HG03378 (cell line): ENCODE measurements at regions not wholly inside any gene's neighbourhood (a gene's known extent, or its start where the extent isn't known, plus 50 kb on each side); places are given as distances from the start of the nearest gene placed in this dataset.

Experiments used
- ATAC-seq: cut with Tn5 transposase; IDR thresholded peaks from one replicate; pipeline ENCODE4 v1.9.1; 2021; ENCODE audit warnings: mild to moderate bottlenecking, moderate library complexity; ENCODE audit not compliant: unreplicated experiment

DNA sequence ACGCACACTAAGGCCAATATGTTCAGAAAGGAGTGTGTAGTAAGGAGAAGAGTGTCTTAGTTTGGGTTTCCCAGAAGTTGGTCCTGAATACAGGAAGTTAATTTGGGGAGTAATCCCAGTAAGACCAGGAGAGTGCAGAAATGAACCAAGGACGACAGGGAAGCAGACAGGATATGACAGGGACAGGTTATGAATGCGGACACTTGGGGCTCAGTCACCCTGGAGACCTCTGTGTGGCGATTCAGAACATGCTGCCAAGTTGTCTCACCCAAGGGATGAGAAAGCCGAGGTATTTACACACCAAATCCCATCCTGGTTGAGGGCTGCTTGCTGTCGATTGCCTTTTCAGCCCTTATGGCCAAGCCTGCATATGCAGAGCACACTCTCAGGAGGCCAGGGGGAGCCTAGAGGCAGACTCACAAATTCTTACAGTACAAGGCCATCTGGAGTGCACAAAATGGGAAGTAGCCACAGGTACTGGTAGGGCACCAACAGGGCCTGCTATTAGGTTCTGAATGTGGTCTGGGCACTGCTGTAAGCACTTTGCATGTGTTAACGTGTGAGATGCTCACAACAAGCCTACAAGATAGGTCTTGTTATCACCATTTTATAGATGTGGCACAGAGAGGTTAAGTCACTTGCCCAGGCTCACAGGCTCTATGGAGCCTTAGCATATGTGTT is 233.1 kb upstream of the ANKRD55 start:
- ATAC-seq = no peak

- no peak for ATAC-seq
These were observed 232.6 kb upstream of the ANKRD55 start for GRCh38 chr5:56465769-56466135.

DNA sequence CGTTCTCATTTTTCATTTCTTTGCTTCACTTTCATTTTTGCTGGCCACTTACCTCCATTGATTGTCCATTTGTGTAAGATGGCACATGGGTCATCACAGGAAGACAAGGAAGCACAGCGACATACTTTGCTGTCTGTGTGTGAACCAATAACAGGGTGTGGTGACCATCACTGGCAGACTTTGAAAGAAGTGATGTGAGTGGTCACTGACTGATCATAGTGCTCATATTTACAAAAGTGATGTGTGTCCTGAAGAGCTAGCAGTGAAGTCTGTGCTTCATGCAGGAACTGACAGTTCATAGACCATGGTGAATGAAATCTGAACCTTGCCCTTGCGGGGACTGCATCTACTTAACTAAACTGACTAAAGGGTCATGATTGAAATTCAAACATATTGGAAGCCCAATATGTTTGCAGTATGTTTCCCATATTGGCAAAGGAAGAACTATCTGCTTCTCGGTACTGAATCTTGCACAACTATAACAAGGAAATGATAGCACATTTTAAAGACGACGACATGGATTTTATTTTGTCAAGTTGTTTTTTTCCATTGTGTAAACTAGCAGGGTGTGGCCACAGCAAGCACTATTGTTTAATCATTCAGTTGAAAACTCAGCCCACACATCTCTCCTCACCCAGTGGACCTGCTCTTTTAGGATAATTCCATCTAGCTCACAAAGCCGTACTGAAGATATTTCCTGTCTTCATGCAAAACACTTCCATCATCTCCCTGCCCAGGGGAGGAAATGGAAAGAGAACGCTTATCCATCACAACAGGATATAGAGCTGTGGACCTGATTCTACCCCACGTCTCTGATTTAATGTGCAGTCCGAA is 232.0 kb upstream of the ANKRD55 start:
- no peak for ATAC-seq

- no peak for ATAC-seq
These were observed 230.9 kb upstream of the ANKRD55 start for GRCh38 chr5:56463944-56464571.

DNA sequence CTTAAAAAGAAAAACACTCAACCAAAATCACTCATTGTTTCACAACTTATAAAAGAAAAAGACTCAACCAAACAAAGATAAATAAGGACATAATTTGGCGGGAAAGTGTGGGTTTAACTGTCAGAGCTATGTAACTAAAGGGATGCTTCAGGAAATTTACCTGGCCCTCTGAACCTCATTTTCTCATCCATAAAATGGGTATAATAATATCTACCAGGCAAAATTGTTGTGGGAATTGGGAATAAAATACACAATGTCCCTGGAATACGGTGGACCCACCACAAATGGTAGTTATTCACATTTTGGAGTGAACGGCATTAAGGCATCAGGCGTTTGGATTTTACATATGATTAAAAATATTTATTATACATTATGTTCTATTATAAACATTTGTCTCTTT is 228.5 kb upstream of the ANKRD55 start:
- ATAC-seq = no peak

DNA sequence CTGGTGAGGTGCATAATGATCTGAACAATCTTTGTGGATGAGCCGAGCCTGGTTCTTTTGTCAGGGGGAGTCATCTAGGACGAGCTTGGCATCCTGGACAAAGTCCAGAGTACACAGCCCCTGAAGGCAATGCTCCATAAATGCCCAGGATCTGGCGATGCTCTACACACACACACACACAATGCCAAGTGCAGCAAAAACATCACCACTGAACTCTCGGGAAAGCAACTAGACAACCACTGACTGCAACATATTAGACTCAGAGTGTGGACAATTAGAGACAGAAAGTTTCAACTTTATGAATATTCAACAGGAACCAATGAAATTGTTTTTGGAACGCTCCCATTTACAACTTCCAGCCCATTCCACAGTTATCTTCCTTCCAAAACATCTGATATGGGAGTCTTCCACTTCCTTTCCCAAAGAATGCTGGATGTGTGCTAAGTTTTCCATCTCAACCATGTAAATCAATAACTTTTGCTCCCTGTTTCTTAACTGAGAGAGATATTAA is 227.6 kb upstream of the ANKRD55 start:
- ATAC-seq = no peak

- no peak for ATAC-seq
These were observed 227.0 kb upstream of the ANKRD55 start for GRCh38 chr5:56460195-56460546.

GRCh38 chr5:56459394-56460194 is 226.5 kb upstream of the ANKRD55 start:
- no peak for ATAC-seq

DNA sequence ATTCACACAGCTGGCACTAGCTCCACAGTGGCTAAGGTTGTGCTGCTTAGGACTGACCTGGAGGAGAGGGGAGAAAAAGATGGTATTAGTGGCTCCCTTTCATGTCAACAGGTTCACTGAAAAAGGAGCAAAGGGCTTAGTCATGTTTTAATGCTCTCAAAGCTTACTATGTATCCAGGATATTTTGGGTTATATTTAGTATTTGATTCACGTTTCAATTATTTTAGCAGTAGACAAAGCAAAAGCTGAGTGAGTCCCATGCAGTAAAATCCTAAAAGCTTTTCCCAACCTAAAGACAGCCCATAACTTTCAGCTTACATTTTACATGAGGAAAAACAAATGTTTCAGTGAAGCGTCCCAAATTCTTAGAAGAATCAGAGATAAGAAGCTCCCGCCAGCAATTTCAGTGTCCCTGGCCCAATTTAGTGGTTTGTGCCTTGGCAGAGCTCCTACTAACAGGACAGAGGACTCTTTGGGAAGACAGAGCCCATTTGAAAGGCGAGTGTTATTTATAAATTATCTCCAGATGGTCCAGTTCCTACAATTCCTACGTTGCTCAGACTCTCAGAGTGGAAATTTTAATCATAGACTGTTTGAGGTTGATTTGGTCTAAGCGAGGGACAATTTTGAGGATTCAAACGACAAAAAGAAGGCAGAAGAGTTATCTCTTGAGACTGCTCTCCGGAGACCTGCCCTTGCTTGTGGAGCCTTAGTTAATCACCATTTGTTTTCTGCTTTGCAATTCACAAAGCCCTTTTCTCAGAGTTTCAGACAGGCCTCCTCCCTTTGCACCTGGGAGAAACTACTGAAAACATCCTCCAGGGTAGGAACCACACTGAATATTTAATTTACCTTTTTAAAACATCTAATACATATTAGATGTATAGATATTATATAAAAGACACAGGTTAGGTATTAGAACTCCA is 225.0 kb upstream of the ANKRD55 start:
- ATAC-seq = no peak

- no peak for ATAC-seq
These were observed 222.9 kb upstream of the ANKRD55 start for GRCh38 chr5:56456002-56456401.

GRCh38 chr5:56455417-56455816 is 222.3 kb upstream of the ANKRD55 start:
- ATAC-seq = no peak

DNA sequence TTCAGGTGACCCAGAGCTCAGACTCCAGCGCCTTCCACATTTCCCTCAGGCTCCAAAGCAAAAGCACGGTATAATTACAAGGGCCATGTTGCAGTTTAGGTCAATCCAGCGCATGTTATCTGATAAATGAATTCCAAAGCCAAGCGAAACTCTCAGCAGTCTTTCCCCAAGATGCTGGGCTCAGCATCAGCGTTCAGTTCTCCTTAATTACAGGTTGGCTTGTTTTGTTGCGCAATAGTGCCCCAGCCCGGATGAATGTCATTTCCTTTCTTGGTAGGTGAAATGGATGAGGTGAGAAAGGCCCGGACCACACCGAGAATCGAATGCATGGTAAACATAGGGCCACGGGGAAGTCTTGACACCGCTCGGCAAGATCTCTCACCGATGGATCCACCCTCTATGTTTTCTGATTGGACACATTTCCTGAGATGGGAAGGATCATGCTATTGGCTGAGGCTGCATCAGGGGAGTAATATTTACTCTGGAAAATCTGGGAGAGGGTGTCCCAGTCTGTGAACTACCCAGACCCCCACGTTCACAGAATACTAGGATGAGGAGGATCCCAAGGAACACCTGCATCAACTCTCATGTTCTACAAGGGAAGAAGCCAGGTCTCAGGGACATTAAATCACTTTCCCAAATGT is 221.2 kb upstream of the ANKRD55 start:
- no peak for ATAC-seq

- ATAC-seq = no peak
These were observed 218.6 kb upstream of the ANKRD55 start for GRCh38 chr5:56451742-56452141.

GRCh38 chr5:56450766-56451165 is 217.6 kb upstream of the ANKRD55 start:
- ATAC-seq = no peak

DNA sequence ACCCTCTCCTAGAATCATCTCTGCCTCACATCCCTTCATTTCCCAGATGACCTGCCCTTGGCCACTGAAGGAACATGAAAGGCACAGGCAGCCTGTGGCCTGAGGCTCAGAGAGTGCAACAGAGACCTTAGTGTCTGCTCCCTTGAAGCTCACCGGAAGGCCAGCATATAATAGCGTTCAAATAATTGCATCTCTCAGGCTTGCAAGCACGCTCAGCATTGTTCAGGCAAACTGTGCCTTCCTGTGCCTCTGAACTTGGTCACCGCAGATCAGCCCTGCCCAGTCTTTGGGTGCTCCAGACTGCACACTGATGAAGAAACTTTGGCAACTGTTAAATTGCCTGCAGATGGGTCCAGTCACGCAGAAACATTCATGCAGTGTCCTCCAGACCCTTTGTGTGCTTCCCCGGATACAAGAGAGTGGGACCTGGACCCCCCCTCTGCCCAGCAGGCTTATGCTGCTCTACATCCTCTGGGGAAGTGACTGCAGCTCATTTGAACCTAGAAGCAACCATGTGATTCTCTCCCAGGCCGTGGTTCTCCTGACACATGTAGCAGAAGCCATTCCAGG is 216.0 kb upstream of the ANKRD55 start:
- ATAC-seq = no peak

DNA sequence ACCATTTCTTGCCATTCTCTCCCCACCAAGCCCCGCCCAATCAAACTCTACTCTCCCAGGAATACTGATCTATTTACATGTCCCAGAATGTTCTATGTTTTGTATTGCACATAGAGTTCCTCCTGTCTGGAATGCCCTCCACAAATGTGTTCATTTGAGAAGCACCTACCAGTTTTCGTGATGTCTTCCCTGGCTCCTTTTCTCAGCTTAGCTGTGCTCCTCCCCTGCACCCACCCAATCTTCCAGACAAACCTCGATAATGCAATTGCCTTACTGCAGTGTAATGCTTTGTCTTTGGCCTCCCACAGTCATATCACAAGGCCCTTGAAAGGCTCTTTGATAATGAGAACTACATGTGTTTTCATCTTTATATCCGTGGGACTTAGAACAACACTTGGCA is 214.5 kb upstream of the ANKRD55 start:
- ATAC-seq = no peak

- no peak for ATAC-seq
These were observed 214.1 kb upstream of the ANKRD55 start for GRCh38 chr5:56447232-56447631.

- ATAC-seq = no peak
These were observed 213.6 kb upstream of the ANKRD55 start for GRCh38 chr5:56446728-56447127.

- no peak for ATAC-seq
These were observed 210.7 kb upstream of the ANKRD55 start for GRCh38 chr5:56443826-56444225.
